Activated CD8-positive, alpha-beta T cell treated with anti-CD3 and anti-CD28 coated beads for 36 hours (primary cell): ENCODE measurements at regions not wholly inside any gene's neighbourhood (a gene's known extent, or its start where the extent isn't known, plus 50 kb on each side); places are given as distances from the start of the nearest gene placed in this dataset.

Experiments used
- ATAC-seq: fragments of 200-7000 bp; cut with Tn5 transposase; one replicate; pipeline ENCODE4 v1.10.0; 2021; ENCODE audit warnings: mild to moderate bottlenecking, moderate library complexity
- CTCF ChIA-PET: fragments of 350-600 bp; sonication (Branson Sonifier 250); formaldehyde crosslinking; loops from one replicate; lab custom pipeline; 2021; ENCODE audit warnings: antibody characterized with exemption; lab: Charles Lee
- POLR2A ChIA-PET: fragments of 350-600 bp; sonication (Branson Sonifier 250); formaldehyde crosslinking; loops from one replicate; lab custom pipeline; 2021; ENCODE audit warnings: antibody characterized with exemption; lab: Charles Lee
- DNase-seq: peaks from one replicate; pipeline ENCODE4 v3.0.0-alpha.2; 2020
- H3K27ac Mint-ChIP-seq: one replicate; pipeline ENCODE4 v1.8.0; 2021; ENCODE audit warnings: mild to moderate bottlenecking, mixed read lengths
- H3K27me3 Mint-ChIP-seq: one replicate; pipeline ENCODE4 v1.8.0; 2021; ENCODE audit warnings: mixed read lengths
- H3K36me3 Mint-ChIP-seq: one replicate; pipeline ENCODE4 v1.8.0; 2021; ENCODE audit warnings: low read depth, mixed read lengths
- H3K4me1 Mint-ChIP-seq: one replicate; pipeline ENCODE4 v1.8.0; 2021; ENCODE audit warnings: low read depth, mixed read lengths
- H3K4me3 Mint-ChIP-seq: one replicate; pipeline ENCODE4 v1.8.0; 2021; ENCODE audit warnings: mild to moderate bottlenecking, moderate library complexity, mixed read lengths
- H3K9me3 Mint-ChIP-seq: one replicate; pipeline ENCODE4 v1.8.0; 2021; ENCODE audit warnings: mixed read lengths
- CTCF ChIP-seq: fragments of 200-600 bp; IDR thresholded peaks from one replicate; pipeline ENCODE4 v1.8.0; 2022; ENCODE audit warnings: antibody characterized with exemption, mild to moderate bottlenecking
- intact Hi-C: fragments of 100-400 bp; cut with micrococcal nuclease; formaldehyde crosslinking; loops from one replicate; pipeline ENCODE4 v1.10.0; 2022

DNA sequence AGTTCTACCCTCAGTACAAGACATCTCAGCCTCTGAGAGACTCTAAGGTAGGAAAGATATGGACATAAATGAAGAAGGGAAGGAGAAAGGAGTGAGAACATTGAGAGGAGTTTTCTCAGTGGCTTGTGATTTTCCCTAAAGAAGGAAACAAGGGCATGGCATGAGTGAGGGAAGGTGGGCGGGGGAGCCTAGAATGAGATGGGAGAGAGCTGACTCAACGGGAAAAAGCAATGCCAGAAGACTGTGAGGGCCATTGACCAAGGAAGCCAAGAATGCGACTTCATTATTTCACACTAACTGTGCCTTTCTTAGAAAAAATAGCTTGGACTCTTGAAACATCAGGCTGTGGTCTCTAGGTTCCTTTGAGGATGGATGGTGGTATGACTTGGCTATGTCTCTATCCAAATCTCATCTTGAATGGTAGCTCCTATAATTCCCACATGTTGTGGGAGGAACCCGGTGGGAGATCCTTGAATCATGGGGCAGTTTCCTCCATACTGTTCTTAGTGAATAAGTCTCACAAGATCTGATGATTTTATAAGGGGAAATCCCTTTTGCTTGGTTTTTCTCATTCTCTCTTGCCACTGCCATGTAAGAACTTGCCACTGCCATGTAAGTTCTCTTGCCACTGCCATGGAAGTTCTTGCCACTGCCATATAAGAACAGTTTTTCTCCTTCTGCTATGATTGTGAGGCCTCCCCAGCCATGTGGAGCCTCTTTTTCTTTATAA is 279.6 kb downstream of the NUAK1 start:
- TF ChIP-seq CTCF: no peak
- CTCF ChIA-PET: no interaction called here
- ATAC-seq: no peak
- POLR2A ChIA-PET: no interaction called here
- H3K4me1 Mint-ChIP-seq: no peaks in the 10 kb centered on the region
- no peak overlapping the region for H3K27ac Mint-ChIP-seq
- peaks cover 7% of the 10 kb centered on the region for H3K27me3 Mint-ChIP-seq
- H3K9me3 Mint-ChIP-seq: peaks cover 1% of the 10 kb centered on the region
- no peak for DNase-seq
- H3K36me3 Mint-ChIP-seq: no peaks in the 10 kb centered on the region
- no peak overlapping the region for H3K4me3 Mint-ChIP-seq
- intact Hi-C loops: no loop called here

DNA sequence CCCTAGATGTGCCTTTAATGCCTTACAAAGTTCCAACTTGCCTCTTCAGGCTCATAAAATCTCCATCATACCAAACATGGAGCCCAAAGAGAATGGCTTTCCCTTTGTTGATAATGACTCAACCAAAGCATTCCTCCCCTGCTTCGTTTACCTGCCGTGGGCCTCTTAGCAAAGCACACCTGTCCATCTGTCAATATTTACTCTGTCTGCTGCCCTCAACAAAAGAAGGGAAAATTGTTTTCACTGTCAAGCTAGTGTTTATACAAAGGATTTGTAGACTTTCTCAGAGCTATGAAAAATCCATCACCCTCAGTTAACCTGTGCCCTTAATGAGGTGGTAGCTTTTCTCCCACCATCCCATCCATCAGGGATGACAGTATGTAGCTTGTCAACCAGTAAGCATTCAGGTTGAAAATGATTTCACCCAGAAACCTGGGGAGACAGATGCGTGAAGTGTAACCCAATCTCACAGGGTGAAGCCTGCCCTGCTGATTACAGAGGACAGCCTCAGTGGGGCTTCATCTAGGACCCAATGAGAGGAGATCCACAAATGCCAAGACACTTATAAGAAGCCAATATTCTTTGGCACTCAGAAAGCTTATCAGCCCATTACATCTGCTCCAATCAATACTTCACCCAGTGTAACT is 278.1 kb downstream of the NUAK1 start:
- H3K4me1 Mint-ChIP-seq: no peaks in the 10 kb centered on the region
- POLR2A ChIA-PET: no interaction called here
- peaks cover 11% of the 10 kb centered on the region for H3K27me3 Mint-ChIP-seq
- ATAC-seq (no peak), DNase-seq (no peak)
- intact Hi-C loops: no loop called here
- H3K27ac Mint-ChIP-seq: no peak overlapping the region
- H3K36me3 Mint-ChIP-seq: no peaks in the 10 kb centered on the region
- H3K4me3 Mint-ChIP-seq: no peak overlapping the region
- TF ChIP-seq CTCF: no peak
- peaks cover 1% of the 10 kb centered on the region for H3K9me3 Mint-ChIP-seq
- CTCF ChIA-PET: no interaction called here

GRCh38 chr12:105861227-105861626 is 277.5 kb downstream of the NUAK1 start:
- CTCF ChIA-PET: no interaction called here

GRCh38 chr12:105862163-105862821 is 276.5 kb downstream of the NUAK1 start:
- intact Hi-C loops: no loop called here
- POLR2A ChIA-PET: no interaction called here
- Mint-ChIP-seq H3K4me1 (no peaks in the 10 kb centered on the region), H3K27ac (no peak overlapping the region), H3K36me3 (no peaks in the 10 kb centered on the region), H3K4me3 (no peak overlapping the region), H3K27me3 (peaks cover 8% of the 10 kb centered on the region), H3K9me3 (peaks cover 1% of the 10 kb centered on the region)
- no peak for TF ChIP-seq CTCF
- ATAC-seq (no peak), DNase-seq (no peak)
- CTCF ChIA-PET: no interaction called here

More at GRCh38 chr12:105861227-105861626, 277.5 kb downstream of the NUAK1 start:
- ATAC-seq (no peak), DNase-seq (no peak)
- Mint-ChIP-seq H3K27me3 (peaks cover 11% of the 10 kb centered on the region), H3K36me3 (no peaks in the 10 kb centered on the region), H3K4me1 (no peaks in the 10 kb centered on the region), H3K4me3 (no peak overlapping the region), H3K9me3 (peaks cover 1% of the 10 kb centered on the region), H3K27ac (no peak overlapping the region)
- POLR2A ChIA-PET: no interaction called here
- intact Hi-C loops: no loop called here
- no peak for TF ChIP-seq CTCF

DNA sequence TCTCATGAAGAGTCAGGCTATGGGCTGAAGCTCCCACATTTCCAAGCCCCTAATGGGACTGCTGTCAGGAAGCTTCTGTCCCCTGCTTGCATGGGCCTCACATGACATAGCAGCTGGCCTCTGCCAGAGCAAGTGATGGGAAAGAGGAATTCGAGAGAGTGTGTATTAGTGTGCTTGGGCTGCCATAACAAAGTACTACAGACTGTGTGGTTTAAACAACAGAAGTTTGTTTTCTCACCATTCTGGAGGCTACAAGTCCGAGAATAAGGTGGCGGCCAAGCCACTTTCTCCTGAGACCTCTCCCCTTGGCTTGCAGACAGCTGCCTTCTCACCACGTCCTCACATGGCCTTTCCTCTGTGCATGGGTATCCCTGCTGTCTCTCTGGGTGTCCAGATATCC is 274.4 kb downstream of the NUAK1 start:
- H3K9me3 Mint-ChIP-seq: peaks cover 1% of the 10 kb centered on the region

More for the DNA sequence above, 274.4 kb downstream of the NUAK1 start:
- ChIA-PET POLR2A (no interaction called here), CTCF (no interaction called here)
- H3K4me3 Mint-ChIP-seq: no peak overlapping the region
- no peaks in the 10 kb centered on the region for H3K4me1 Mint-ChIP-seq
- no peak for DNase-seq
- H3K27me3 Mint-ChIP-seq: peaks cover 6% of the 10 kb centered on the region
- H3K27ac Mint-ChIP-seq: no peak overlapping the region
- intact Hi-C loops: no loop called here
- ATAC-seq: no peak
- no peak for TF ChIP-seq CTCF
- no peaks in the 10 kb centered on the region for H3K36me3 Mint-ChIP-seq
